ENCODE measurements at regions not wholly inside any gene's neighbourhood (a gene's known extent, or its start where the extent isn't known, plus 50 kb on each side); places are given as distances from the start of the nearest gene placed in this dataset.

- H3K4me1 ChIP-seq = no peaks in the 10 kb centered on the region
- no peak for TF ChIP-seq CTCF (IDR thresholded peaks at IDR 0.05)
- H3K9me3 ChIP-seq = no peaks in the 10 kb centered on the region
- H3K27me3 ChIP-seq = no peaks in the 10 kb centered on the region
- no peak overlapping the region for H3K4me3 ChIP-seq
- no peak overlapping the region for H3K27ac ChIP-seq
- DNase-seq (ENCODE audit: low spot score) = no peak
- H3K36me3 ChIP-seq = no peaks in the 10 kb centered on the region
Measured at GRCh38 chr14:101398011-101398410, 163.3 kb upstream of the DIO3 start.

- Histone ChIP-seq H3K27me3 (no peaks in the 10 kb centered on the region), H3K9me3 (no peaks in the 10 kb centered on the region), H3K36me3 (no peaks in the 10 kb centered on the region), H3K4me3 (no peak overlapping the region), H3K4me1 (no peaks in the 10 kb centered on the region), H3K27ac (no peak overlapping the region)
- DNase-seq (ENCODE audit: low spot score) = no peak
- TF ChIP-seq CTCF (IDR thresholded peaks at IDR 0.05) = no peak
Measured at GRCh38 chr14:101399737-101400517, 161.4 kb upstream of the DIO3 start.

- no peak for TF ChIP-seq CTCF (IDR thresholded peaks at IDR 0.05)
- Histone ChIP-seq H3K27me3 (no peaks in the 10 kb centered on the region), H3K9me3 (no peaks in the 10 kb centered on the region), H3K27ac (no peak overlapping the region), H3K4me1 (no peaks in the 10 kb centered on the region), H3K4me3 (no peak overlapping the region), H3K36me3 (no peaks in the 10 kb centered on the region)
- DNase-seq (ENCODE audit: low spot score) = no peak
Measured at GRCh38 chr14:101400830-101401229, 160.5 kb upstream of the DIO3 start.

GRCh38 chr14:101402936-101403660 is 158.2 kb upstream of the DIO3 start:
- no peak for DNase-seq (ENCODE audit: low spot score)
- TF ChIP-seq CTCF (IDR thresholded peaks at IDR 0.05) = no peak
- Histone ChIP-seq H3K36me3 (no peaks in the 10 kb centered on the region), H3K9me3 (no peaks in the 10 kb centered on the region), H3K4me3 (no peak overlapping the region), H3K27me3 (no peaks in the 10 kb centered on the region), H3K4me1 (no peaks in the 10 kb centered on the region), H3K27ac (no peak overlapping the region)

GRCh38 chr14:101404426-101405170 is 156.7 kb upstream of the DIO3 start:
- Histone ChIP-seq H3K9me3 (no peaks in the 10 kb centered on the region), H3K27me3 (no peaks in the 10 kb centered on the region), H3K4me1 (no peaks in the 10 kb centered on the region), H3K27ac (no peak overlapping the region), H3K36me3 (no peaks in the 10 kb centered on the region), H3K4me3 (no peak overlapping the region)
- no peak for DNase-seq (ENCODE audit: low spot score)
- no peak for TF ChIP-seq CTCF (IDR thresholded peaks at IDR 0.05)

Measured in right atrium auricular region (tissue), 2 donors.